IPS-NIHi11 (cell line): ENCODE measurements at regions not wholly inside any gene's neighbourhood (a gene's known extent, or its start where the extent isn't known, plus 50 kb on each side); places are given as distances from the start of the nearest gene placed in this dataset.

Experiments used
- DNase-seq: peaks from one replicate; pipeline ENCODE4 v3.0.0; 2012; ENCODE audit warnings: mixed read lengths, low spot score

DNA sequence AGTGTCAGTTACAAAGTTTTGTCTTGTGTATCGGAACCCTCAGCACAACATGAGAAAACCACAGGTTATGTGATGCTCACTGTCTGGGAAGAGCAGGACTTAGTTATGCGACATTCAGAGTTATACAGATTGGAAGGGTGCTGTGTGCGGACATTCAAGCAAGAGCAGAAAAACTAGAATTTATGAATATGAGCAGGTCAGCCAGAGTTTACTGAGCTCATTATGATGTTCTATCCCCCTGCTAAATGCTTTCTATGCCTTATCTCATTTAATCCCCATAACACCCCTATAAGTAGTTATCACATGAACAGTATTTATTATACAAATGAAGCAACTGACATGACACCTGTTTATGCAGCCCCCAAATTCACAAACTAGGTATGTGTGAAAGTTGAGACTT, 1083.2 kb downstream of the FLRT2 start:
- no peak for DNase-seq

DNA sequence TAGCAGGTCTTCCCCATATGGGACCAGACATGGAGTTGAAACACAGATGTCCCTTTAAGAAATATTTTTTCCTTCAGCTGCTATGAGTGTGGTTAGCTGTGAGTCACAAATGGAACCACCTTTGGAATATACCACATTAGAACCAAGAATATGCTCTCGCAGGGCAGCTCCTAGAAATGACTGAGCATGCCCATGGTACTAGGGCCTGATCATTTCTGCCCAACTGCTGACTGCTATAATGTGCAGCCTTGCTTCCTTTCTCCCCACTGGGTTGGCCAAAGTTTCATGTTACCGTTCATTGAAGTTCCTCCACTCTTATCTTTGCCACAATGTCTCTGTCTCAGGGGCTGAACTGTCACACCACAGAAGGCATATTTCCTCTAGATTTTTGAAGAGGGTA, 1074.6 kb downstream of the FLRT2 start:
- DNase-seq = no peak

DNA sequence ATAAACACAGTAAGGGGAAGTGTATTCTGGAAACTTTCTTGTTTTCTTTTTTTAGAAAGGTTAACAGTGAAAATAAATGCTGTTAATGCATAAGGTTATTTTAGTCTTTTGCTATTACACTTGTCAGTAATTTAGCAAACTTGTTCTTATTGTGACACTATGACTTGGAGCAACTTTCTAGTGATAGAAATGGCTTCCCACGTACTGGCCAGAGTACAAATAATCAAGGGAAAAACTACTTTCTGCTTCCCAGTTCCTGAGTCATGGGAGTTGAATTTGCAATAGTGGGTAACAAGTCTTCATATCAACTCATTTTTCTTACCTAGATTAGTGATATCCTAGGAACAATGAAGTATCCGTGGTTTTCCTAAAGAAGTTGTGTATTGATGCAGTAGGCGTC, 1072.3 kb downstream of the FLRT2 start:
- DNase-seq = no peak

DNA sequence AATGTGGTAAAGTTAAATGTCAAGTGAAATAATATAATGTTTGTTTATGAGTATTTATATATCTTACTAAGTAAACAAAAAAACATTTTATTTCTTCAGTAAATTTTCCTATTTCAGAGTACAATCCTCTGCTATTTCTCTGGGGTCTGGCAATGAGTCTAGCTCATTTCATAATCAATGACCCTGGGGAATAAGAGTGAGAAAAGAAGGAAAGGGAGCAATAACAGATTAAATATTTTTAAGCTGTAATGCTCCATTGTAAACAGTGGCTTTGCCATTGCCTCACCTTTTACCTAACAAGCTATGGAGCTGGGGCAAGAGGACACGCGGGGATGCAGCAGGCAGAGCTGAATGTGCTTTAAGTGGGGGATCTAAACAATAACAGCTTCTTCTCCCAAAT, 1071.9 kb downstream of the FLRT2 start:
- DNase-seq = no peak

- DNase-seq = no peak
Observed at GRCh38 chr14:86597279-86597678, 1067.3 kb downstream of the FLRT2 start.

GRCh38 chr14:86596024-86596423, 1066.1 kb downstream of the FLRT2 start:
- no peak for DNase-seq

- no peak for DNase-seq
Observed at GRCh38 chr14:86575141-86575540, 1045.2 kb downstream of the FLRT2 start.

DNA sequence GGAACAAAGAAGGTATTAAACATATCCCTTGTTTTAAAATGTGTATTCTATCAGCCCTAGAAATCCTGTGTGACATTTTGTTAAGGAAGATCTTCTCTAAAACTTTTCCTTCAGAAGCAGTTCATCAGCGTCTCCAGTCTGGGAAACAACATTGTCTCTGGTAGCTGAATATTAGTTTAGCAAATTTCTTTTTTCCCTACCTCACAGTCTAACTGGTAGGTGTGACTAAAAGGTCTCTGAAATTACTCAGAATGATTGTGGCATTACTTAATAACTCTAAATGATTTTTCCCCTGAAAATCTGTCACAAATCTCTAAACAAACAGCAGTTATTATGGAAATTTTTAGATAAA, 1044.8 kb downstream of the FLRT2 start:
- no peak for DNase-seq

- DNase-seq = no peak
Observed at GRCh38 chr14:86574051-86574777, 1044.3 kb downstream of the FLRT2 start.

DNA sequence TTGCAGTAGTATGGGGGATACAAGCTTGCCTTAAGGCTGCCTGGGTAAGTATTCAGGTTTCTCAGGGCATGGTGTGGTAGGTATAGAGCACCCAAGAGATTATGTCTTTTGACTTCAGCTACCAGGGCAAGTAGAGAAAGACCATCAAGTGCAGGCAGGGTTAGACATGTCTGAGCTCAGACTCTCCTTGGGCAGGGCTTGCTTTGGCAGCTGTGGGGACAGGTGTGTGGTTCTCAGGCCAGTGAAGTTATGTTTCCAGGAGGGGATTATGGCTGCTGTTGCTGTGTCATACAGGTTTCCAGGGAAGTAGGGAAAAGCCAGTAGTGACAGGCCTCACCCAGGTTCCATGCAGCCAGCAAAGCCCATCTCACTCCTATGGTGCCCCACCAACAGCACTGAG, 1040.4 kb downstream of the FLRT2 start:
- DNase-seq = no peak

GRCh38 chr14:86543521-86543920, 1013.6 kb downstream of the FLRT2 start:
- no peak for DNase-seq

- no peak for DNase-seq
Observed at GRCh38 chr14:86541972-86542371, 1012.0 kb downstream of the FLRT2 start.

GRCh38 chr14:86540636-86541247, 1010.8 kb downstream of the FLRT2 start:
- no peak for DNase-seq

DNA sequence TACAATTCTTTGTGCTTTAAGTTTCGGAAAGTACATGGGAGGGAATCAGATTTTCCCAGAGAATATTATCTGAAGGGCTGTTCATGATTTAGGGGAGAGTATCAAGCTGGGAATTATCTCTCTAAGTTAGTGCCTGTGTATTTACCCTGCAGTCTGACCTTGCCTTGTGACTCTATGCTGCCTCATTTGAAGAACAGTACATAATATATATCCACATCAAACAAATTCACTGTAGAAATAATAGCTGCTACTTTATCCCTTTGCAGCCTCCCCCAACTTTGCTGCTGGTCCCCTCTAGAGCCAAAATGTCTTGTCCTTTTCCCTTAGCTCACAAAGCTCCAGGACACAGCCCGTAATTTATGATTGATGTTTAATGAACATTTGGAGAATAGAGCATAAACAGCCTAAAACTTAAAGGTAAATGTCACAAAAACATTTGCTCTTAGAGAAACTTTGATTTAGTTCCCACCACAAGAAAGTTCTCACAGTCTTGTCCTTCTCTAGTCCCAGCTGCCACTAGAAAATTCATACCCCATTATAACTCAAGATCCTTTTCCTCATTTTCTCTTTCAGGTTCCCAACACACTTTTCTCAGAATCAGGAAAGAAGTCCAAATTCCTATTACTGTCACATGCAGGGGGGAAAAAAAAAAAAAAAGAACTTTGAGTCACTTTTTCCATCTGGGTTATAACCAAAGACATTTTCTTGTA, 1009.6 kb downstream of the FLRT2 start:
- DNase-seq = no peak

GRCh38 chr14:86533834-86534233, 1003.9 kb downstream of the FLRT2 start:
- DNase-seq = no peak

GRCh38 chr14:86532219-86532618, 1002.3 kb downstream of the FLRT2 start:
- DNase-seq = no peak

GRCh38 chr14:86530457-86530856, 1000.5 kb downstream of the FLRT2 start:
- DNase-seq = no peak

DNA sequence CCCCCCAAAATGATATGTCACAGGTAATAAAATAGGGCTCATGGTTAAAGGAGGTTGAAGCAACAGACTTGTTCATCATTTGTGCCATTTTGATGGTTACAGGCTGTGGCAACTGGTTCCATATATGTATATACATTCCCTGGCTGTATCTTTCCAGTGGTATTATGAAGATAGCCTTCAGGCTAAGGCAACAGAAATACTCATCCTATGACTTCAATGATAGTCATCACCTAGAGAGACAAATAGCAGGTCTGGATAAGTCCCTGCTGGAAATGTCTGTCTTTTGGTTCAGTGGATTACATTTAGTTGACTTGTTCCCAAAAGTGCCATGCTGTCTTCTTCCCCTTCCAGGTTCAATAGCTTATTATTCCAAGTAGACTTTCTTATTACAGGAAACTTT, 997.4 kb downstream of the FLRT2 start:
- DNase-seq = no peak

GRCh38 chr14:86525673-86526072, 995.7 kb downstream of the FLRT2 start:
- no peak for DNase-seq

GRCh38 chr14:86521843-86522242, 991.9 kb downstream of the FLRT2 start:
- no peak for DNase-seq

DNA sequence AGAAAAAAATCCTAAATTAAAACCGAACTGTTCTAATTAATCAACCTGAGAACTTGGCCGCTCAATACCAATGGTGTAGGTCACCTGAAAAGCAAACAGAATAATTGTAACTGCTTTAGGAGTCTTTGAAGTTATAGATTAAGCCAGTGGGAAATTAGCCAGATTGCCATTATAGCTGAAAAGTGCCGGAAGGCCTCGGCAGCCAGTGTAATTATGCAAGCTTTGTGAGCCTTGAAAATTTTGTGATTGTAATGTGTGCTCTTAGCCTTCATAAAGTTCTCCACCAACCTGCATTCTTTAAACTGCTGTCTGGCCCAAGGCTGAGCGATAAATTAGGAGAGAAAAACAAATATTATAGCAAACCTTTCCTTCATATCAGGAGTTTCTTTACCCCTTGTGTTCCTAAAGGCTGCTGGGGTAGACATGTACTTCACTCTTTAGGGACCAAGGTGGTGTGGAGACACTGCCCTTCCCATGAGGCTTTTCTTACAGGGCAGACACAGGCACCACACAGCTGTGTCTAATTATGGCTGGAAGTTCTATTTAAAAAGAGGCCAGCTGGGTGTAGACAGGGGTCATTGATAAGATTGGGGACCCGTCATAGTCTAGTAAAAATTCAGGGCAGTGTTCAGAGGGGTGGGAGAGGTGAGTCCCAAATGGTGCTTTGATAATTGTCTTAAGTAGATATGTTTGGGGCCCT, 991.2 kb downstream of the FLRT2 start:
- no peak for DNase-seq

DNA sequence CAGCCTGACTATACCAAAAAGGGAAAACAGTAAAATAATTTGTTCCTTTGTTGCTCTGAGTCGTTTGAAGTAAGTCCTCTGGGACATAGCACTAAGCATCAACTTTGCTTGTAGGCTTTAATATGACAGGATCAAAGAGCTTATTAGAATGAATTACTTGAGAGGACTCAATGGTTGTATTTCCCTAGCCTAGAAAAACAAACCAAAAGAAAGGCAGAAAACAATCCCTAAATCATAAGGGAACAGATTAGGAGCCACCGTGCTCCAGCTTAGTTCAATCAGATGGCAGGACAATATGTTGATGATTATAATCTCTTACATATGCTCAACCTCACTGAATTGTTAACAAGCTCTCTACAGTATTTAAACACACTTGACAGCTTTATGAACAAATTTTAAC, 988.4 kb downstream of the FLRT2 start:
- no peak for DNase-seq

DNA sequence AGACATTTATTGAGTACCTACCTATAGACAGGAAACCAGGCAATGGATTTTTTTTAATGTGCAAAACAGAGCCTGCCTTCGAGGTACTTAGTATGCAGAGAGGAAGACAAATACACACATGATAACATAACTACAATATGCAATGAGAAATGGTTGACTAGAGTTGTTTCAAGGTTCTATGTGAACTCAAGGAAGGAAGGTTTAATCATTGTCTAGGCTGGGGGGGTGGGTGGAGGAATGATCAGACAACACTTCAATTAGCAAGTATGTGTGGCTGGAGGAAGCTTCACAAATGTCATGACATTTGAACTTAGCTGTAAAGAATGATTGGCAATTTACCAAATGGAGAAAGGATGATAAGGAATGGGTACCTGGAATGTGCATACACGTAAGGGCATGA, 985.3 kb downstream of the FLRT2 start:
- DNase-seq = no peak
